ENCODE measurements at regions not wholly inside any gene's neighbourhood (a gene's known extent, or its start where the extent isn't known, plus 50 kb on each side); places are given as distances from the start of the nearest gene placed in this dataset.

DNA sequence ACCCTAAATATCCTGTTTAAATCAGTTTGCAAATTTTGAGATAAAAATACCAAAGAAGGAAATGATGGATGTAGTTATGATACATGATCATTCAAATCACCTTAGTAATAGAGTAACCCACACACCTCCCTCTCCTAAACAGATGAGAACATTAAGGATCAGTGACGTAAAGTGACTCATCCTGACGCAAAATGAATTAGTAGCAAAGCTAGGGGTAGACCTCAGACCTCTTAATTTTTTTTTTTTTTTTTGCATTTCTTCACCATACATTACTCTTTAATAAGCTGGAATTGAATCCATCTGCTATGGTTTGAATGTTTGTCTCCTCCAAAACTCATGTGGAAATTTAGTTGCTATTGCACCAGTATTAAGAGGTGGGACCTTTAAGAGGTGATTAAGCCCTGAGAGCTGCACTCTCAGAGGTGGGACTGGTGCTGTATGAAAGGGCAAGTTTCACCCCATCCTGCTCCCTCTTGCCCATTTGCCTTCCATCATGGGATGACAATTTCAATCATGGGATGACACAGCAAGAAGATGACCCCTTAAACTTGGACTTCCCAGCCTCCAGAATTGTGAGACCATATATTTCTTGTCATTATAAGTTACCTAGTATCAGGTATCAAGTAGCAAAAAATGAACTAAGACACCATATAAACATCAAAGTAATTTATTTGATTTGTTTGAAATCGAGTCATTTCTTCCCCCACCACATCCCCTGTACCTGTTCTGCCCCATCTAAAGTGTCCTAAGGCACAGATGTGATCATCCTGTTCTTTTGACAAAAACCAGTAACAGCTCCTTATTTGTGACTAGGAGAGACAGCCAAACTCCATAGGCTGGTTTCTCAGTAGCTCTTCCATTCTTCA, 114.6 kb upstream of the DUSP10 start:
- Histone ChIP-seq H3K4me3 (ENCODE audit: low read depth, low read length) (no peak overlapping the region), H3K27me3 (replicated peaks; ENCODE audit: control insufficient read depth, insufficient read depth, low read length) (no peaks in the 10 kb centered on the region), H3K36me3 (ENCODE audit: control insufficient read depth, insufficient read depth, low read length) (no peaks in the 10 kb centered on the region), H3K4me1 (no peaks in the 10 kb centered on the region), H3K9me3 (no peaks in the 10 kb centered on the region)
- no peaks in the 10 kb centered on the region for H3K9me3 Mint-ChIP-seq (ENCODE audit: unreplicated experiment)
- no TSS peak for BruUV-seq (replicated peaks)
- TF ChIP-seq, protein P1, sequence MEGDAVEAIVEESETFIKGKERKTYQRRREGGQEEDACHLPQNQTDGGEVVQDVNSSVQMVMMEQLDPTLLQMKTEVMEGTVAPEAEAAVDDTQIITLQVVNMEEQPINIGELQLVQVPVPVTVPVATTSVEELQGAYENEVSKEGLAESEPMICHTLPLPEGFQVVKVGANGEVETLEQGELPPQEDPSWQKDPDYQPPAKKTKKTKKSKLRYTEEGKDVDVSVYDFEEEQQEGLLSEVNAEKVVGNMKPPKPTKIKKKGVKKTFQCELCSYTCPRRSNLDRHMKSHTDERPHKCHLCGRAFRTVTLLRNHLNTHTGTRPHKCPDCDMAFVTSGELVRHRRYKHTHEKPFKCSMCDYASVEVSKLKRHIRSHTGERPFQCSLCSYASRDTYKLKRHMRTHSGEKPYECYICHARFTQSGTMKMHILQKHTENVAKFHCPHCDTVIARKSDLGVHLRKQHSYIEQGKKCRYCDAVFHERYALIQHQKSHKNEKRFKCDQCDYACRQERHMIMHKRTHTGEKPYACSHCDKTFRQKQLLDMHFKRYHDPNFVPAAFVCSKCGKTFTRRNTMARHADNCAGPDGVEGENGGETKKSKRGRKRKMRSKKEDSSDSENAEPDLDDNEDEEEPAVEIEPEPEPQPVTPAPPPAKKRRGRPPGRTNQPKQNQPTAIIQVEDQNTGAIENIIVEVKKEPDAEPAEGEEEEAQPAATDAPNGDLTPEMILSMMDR (IDR thresholded peaks at IDR 0.05; ENCODE audit: insufficient read depth in 1 of 2, low read depth in 1 of 2, low read length in 1 of 2, severe bottlenecking in 1 of 2, unreplicated experiment in 1 of 2) = no peak
- H3K4me1 Mint-ChIP-seq (ENCODE audit: low read depth, unreplicated experiment) = no peaks in the 10 kb centered on the region
- intact Hi-C loops (cut with micrococcal nuclease; ENCODE audit: unreplicated experiment) = no loop called here
- H3K4me3 Mint-ChIP-seq (ENCODE audit: unreplicated experiment) = no peak overlapping the region
- no peaks in the 10 kb centered on the region for H3K36me3 Mint-ChIP-seq (ENCODE audit: insufficient read depth, unreplicated experiment)
- ChIA-PET CTCF (no interaction called here), POLR2A (no interaction called here)
- H3K27me3 Mint-ChIP-seq (ENCODE audit: insufficient read depth, unreplicated experiment) = peaks cover 9% of the 10 kb centered on the region
- no peak overlapping the region for H3K27ac Mint-ChIP-seq (ENCODE audit: unreplicated experiment)
- DNase-seq = no peak

DNA sequence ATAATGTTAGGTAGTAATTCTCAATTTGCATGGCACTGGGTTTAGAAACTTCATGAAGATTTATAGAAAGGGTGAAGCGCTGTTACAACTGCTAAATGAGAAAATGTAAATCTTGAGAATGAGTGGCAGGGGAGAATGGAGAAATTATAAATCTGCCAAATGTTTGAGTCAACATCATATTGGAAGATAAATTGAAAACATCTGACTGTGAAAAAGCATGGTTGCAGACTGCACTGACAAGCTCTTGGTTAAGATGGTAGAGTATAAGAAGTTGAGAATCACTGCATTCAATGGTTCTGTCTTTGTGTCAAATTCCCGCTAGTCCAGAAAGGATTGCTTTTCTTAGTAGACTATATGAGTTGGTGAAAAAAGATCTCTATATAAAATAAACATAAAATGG, 113.3 kb upstream of the DUSP10 start:
- CTCF ChIA-PET = no interaction called here
- Histone ChIP-seq H3K4me1 (no peaks in the 10 kb centered on the region), H3K36me3 (ENCODE audit: control insufficient read depth, insufficient read depth, low read length) (no peaks in the 10 kb centered on the region), H3K4me3 (ENCODE audit: low read depth, low read length) (no peak overlapping the region), H3K27me3 (replicated peaks; ENCODE audit: control insufficient read depth, insufficient read depth, low read length) (no peaks in the 10 kb centered on the region), H3K9me3 (no peaks in the 10 kb centered on the region)
- H3K4me1 Mint-ChIP-seq (ENCODE audit: low read depth, unreplicated experiment) = no peaks in the 10 kb centered on the region
- POLR2A ChIA-PET = no interaction called here
- DNase-seq = no peak
- TF ChIP-seq, protein P1 (IDR thresholded peaks at IDR 0.05; ENCODE audit: insufficient read depth in 1 of 2, low read depth in 1 of 2, low read length in 1 of 2, severe bottlenecking in 1 of 2, unreplicated experiment in 1 of 2) = no peak
- no peaks in the 10 kb centered on the region for H3K36me3 Mint-ChIP-seq (ENCODE audit: insufficient read depth, unreplicated experiment)
- BruUV-seq (replicated peaks) = no TSS peak
- no peak overlapping the region for H3K4me3 Mint-ChIP-seq (ENCODE audit: unreplicated experiment)
- peaks cover 9% of the 10 kb centered on the region for H3K27me3 Mint-ChIP-seq (ENCODE audit: insufficient read depth, unreplicated experiment)
- no peak overlapping the region for H3K27ac Mint-ChIP-seq (ENCODE audit: unreplicated experiment)
- H3K9me3 Mint-ChIP-seq (ENCODE audit: unreplicated experiment) = no peaks in the 10 kb centered on the region
- intact Hi-C loops (cut with micrococcal nuclease; ENCODE audit: unreplicated experiment) = no loop called here

DNA sequence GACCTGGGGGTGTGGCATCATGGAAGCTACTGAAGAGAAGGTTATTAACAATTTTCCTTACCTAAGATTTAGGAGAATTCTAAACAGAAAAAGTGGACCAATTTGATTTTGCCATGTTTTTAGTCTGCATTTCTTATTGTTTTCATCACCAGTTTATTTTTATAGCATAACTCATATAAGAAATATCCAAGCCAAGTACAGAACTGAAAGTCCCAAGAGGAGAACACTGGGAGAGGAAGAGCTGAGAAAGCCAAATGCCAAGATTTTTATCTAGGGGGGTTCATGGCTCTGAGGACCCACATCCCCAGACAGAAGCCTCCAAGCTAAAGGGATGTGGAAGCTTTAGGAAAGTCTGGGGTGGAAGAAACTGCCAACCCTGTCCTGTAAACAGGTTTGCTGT, 109.4 kb upstream of the DUSP10 start:
- H3K4me3 ChIP-seq (ENCODE audit: low read depth, low read length) = no peak overlapping the region
- no peaks in the 10 kb centered on the region for H3K36me3 ChIP-seq (ENCODE audit: control insufficient read depth, insufficient read depth, low read length)
- H3K4me1 ChIP-seq = no peaks in the 10 kb centered on the region
- Mint-ChIP-seq H3K9me3 (ENCODE audit: unreplicated experiment) (no peaks in the 10 kb centered on the region), H3K27ac (ENCODE audit: unreplicated experiment) (no peak overlapping the region), H3K4me1 (ENCODE audit: low read depth, unreplicated experiment) (no peaks in the 10 kb centered on the region), H3K4me3 (ENCODE audit: unreplicated experiment) (no peak overlapping the region), H3K27me3 (ENCODE audit: insufficient read depth, unreplicated experiment) (peaks cover 5% of the 10 kb centered on the region), H3K36me3 (ENCODE audit: insufficient read depth, unreplicated experiment) (no peaks in the 10 kb centered on the region)
- DNase-seq = no peak
- CTCF ChIA-PET = no interaction called here
- TF ChIP-seq, protein P1 (IDR thresholded peaks at IDR 0.05; ENCODE audit: insufficient read depth in 1 of 2, low read depth in 1 of 2, low read length in 1 of 2, severe bottlenecking in 1 of 2, unreplicated experiment in 1 of 2) = no peak
- intact Hi-C loops (cut with micrococcal nuclease; ENCODE audit: unreplicated experiment) = no loop called here
- no peaks in the 10 kb centered on the region for H3K27me3 ChIP-seq (replicated peaks; ENCODE audit: control insufficient read depth, insufficient read depth, low read length)
- no peaks in the 10 kb centered on the region for H3K9me3 ChIP-seq
- POLR2A ChIA-PET = no interaction called here
- no TSS peak for BruUV-seq (replicated peaks)

Data from Caco-2 (cell line).